22Rv1 (cell line): ENCODE measurements at regions not wholly inside any gene's neighbourhood (a gene's known extent, or its start where the extent isn't known, plus 50 kb on each side); places are given as distances from the start of the nearest gene placed in this dataset.

Experiments used
- ZFX ChIP-seq: fragments of 450-650 bp; IDR thresholded peaks from 2 replicates; pipeline ENCODE4 v1.6.1; 2017; ENCODE audit warnings: antibody characterized with exemption, borderline replicate concordance
- TF ChIP-seq, protein P1 (sequence below): fragments of 450-650 bp; IDR thresholded peaks from 2 replicates; pipeline ENCODE4 v1.5.1; 2017; ENCODE audit warnings: mild to moderate bottlenecking

DNA sequence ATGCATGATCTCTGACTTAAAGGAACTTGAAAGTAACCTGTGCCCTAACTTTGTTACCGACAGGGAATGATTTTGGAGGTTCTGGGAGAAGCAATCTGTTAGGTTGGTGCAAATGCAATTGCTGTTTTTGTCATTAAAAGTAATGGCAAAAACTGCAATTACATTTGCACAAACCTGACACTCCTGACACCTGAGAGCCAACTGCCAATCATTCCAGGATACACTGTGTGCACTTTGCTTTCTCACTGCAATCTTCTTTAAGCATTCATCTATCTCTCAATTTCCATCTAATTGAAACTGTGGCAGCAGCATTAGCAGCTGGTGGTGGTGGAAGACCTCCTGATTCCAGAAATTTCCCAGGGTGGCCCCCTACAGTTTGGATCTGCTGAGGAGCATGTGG lies 87.6 kb upstream of the CYP1B1 start:
- TF ChIP-seq, protein P1, sequence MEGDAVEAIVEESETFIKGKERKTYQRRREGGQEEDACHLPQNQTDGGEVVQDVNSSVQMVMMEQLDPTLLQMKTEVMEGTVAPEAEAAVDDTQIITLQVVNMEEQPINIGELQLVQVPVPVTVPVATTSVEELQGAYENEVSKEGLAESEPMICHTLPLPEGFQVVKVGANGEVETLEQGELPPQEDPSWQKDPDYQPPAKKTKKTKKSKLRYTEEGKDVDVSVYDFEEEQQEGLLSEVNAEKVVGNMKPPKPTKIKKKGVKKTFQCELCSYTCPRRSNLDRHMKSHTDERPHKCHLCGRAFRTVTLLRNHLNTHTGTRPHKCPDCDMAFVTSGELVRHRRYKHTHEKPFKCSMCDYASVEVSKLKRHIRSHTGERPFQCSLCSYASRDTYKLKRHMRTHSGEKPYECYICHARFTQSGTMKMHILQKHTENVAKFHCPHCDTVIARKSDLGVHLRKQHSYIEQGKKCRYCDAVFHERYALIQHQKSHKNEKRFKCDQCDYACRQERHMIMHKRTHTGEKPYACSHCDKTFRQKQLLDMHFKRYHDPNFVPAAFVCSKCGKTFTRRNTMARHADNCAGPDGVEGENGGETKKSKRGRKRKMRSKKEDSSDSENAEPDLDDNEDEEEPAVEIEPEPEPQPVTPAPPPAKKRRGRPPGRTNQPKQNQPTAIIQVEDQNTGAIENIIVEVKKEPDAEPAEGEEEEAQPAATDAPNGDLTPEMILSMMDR = no peak
- no peak for TF ChIP-seq ZFX
